IMR-90 (cell line): ENCODE measurements at regions not wholly inside any gene's neighbourhood (a gene's known extent, or its start where the extent isn't known, plus 50 kb on each side); places are given as distances from the start of the nearest gene placed in this dataset.

Experiments
- ATAC-seq: fragments of 200-7000 bp; cut with Tn5 transposase; 2 replicates; pipeline ENCODE4 v1.9.1; 2020; ENCODE audit warnings: low read depth, mild to moderate bottlenecking, moderate library complexity
- BruUV-seq: library from RNA; stranded (reverse); fragments of 400-500 nt; replicated peaks from 2 replicates; lab custom pipeline; 2021; lab: Mats Ljungman, UMichigan
- CTCF ChIA-PET: fragments of 300-600 bp; formaldehyde crosslinking; extraction: SDS; loops from one replicate; lab custom pipeline; 2021; ENCODE audit warnings: antibody characterized with exemption; lab: Yijun Ruan, JAX
- POLR2A ChIA-PET: fragments of 300-600 bp; sonication (Branson Sonifier 250); formaldehyde crosslinking; loops from one replicate; lab custom pipeline; 2022; ENCODE audit warnings: antibody characterized with exemption; ENCODE audit not compliant: unreplicated experiment; lab: Charles Lee
- DNase-seq: peaks from one replicate; pipeline ENCODE4 v3.0.0; 2013
- H2AFZ ChIP-seq: replicated peaks from 2 replicates; pipeline ENCODE3; 2013; ENCODE audit warnings: low read length, mild to moderate bottlenecking; ENCODE audit not compliant: poor library complexity
- H2AK5ac ChIP-seq: 2 replicates; pipeline ENCODE4 v1.6.1; 2013; ENCODE audit warnings: low read depth, low read length, inconsistent platforms
- H2AK9ac ChIP-seq: replicated peaks from 2 replicates; pipeline ENCODE3; 2013; ENCODE audit warnings: mild to moderate bottlenecking, low read depth, low read length, moderate library complexity; ENCODE audit not compliant: poor library complexity
- H2BK120ac ChIP-seq: 2 replicates; pipeline ENCODE4 v1.6.1; 2013; ENCODE audit warnings: low read depth, low read length, inconsistent platforms
- H2BK15ac ChIP-seq: 3 replicates; pipeline ENCODE4 v1.6.1; 2013; ENCODE audit warnings: low read depth, low read length, inconsistent platforms
- H2BK20ac ChIP-seq: 2 replicates; pipeline ENCODE4 v1.6.1; 2013; ENCODE audit warnings: low read depth, mild to moderate bottlenecking, inconsistent platforms, low read length, moderate library complexity
- H2BK5ac ChIP-seq: 2 replicates; pipeline ENCODE4 v1.6.1; 2013; ENCODE audit warnings: mild to moderate bottlenecking, low read depth, low read length, inconsistent platforms; ENCODE audit not compliant: poor library complexity, severe bottlenecking
- H3K14ac ChIP-seq: replicated peaks from 2 replicates; pipeline ENCODE4 v1.6.1; 2013; ENCODE audit warnings: low read depth, low read length, inconsistent platforms
- H3K18ac ChIP-seq: 2 replicates; pipeline ENCODE4 v1.6.1; 2013; ENCODE audit warnings: low read depth, low read length, control low read depth
- H3K23ac ChIP-seq: 2 replicates; pipeline ENCODE4 v1.6.1; 2013; ENCODE audit warnings: low read depth, low read length, inconsistent platforms
- H3K27ac ChIP-seq: 2 replicates; pipeline ENCODE4 v1.5.1; 2013; ENCODE audit warnings: mild to moderate bottlenecking, control low read depth, low read length; ENCODE audit not compliant: insufficient read depth
- H3K27me3 ChIP-seq: 2 replicates; pipeline ENCODE4 v1.6.1; 2013; ENCODE audit warnings: low read length; ENCODE audit not compliant: control insufficient read depth, insufficient read depth
- H3K36me3 ChIP-seq: 2 replicates; pipeline ENCODE4 v1.6.1; 2013; ENCODE audit warnings: low read length, mixed read lengths; ENCODE audit not compliant: control insufficient read depth, insufficient read depth
- H3K4ac ChIP-seq: 2 replicates; pipeline ENCODE4 v1.6.1; 2013; ENCODE audit warnings: low read depth, low read length, inconsistent platforms
- H3K4me1 ChIP-seq: 2 replicates; pipeline ENCODE4 v1.6.1; 2013; ENCODE audit warnings: low read length, mixed read lengths; ENCODE audit not compliant: control insufficient read depth, insufficient read depth
- H3K4me2 ChIP-seq: 2 replicates; pipeline ENCODE4 v1.6.1; 2013; ENCODE audit warnings: low read depth, mild to moderate bottlenecking, control low read depth, low read length, moderate library complexity
- H3K4me3 ChIP-seq: 2 replicates; pipeline ENCODE4 v1.5.1; 2013; ENCODE audit warnings: low read depth, mild to moderate bottlenecking, control low read depth, low read length, moderate library complexity; ENCODE audit not compliant: insufficient read depth
- H3K56ac ChIP-seq: 2 replicates; pipeline ENCODE4 v1.6.1; 2013; ENCODE audit warnings: low read length, inconsistent platforms; ENCODE audit not compliant: insufficient read depth; ENCODE audit errors: extremely low read depth
- H3K79me1 ChIP-seq, 2 experiments: 2 replicates each; pipeline ENCODE4 v1.6.1; 2013; ENCODE audit warnings: low read length in 2 of 2, inconsistent platforms in 1 of 2, low read depth in 1 of 2
- H3K9ac ChIP-seq: 2 replicates; pipeline ENCODE4 v1.6.1; 2013; ENCODE audit warnings: low read depth, low read length, control low read depth
- H3K9me1 ChIP-seq: 2 replicates; pipeline ENCODE4 v1.6.1; 2013; ENCODE audit warnings: low read length, inconsistent platforms; ENCODE audit not compliant: insufficient read depth
- H3K9me3 ChIP-seq: 2 replicates; pipeline ENCODE4 v1.6.1; 2013; ENCODE audit warnings: low read length; ENCODE audit not compliant: control insufficient read depth, insufficient read depth
- H4K20me1 ChIP-seq: 2 replicates; pipeline ENCODE4 v1.6.1; 2013; ENCODE audit warnings: low read length, inconsistent platforms; ENCODE audit not compliant: insufficient read depth
- H4K5ac ChIP-seq: 2 replicates; pipeline ENCODE4 v1.6.1; 2013; ENCODE audit warnings: mild to moderate bottlenecking, low read depth, low read length, control low read depth
- H4K8ac ChIP-seq, 2 experiments: 2 replicates each; pipeline ENCODE4 v1.6.1; 2013; ENCODE audit warnings: low read depth in 2 of 2, low read length in 2 of 2, control low read depth in 1 of 2, inconsistent platforms in 1 of 2
- H4K91ac ChIP-seq: 2 replicates; pipeline ENCODE4 v1.6.1; 2013; ENCODE audit warnings: low read depth, low read length, inconsistent platforms; ENCODE audit not compliant: insufficient read depth
- BHLHE40 ChIP-seq: fragments of 150-350 bp; IDR thresholded peaks from 2 replicates; pipeline ENCODE4 v1.6.1; 2016; ENCODE audit warnings: mild to moderate bottlenecking, low read depth, low read length
- CEBPB ChIP-seq: IDR thresholded peaks from 2 replicates; pipeline ENCODE4 v1.6.1; 2012; ENCODE audit warnings: low read depth, low read length, improper control_type of control experiment
- CHD1 ChIP-seq: IDR thresholded peaks from 2 replicates; pipeline ENCODE4 v1.6.1; 2012; ENCODE audit warnings: low read depth, low read length, improper control_type of control experiment
- CTCF ChIP-seq: conservative IDR thresholded peaks from 2 replicates; pipeline ENCODE4 v1.5.1; 2012; ENCODE audit warnings: mild to moderate bottlenecking, low read depth, low read length, improper control_type of control experiment
- ELK1 ChIP-seq: fragments of 150-350 bp; IDR thresholded peaks from 2 replicates; pipeline ENCODE4 v1.6.1; 2016; ENCODE audit warnings: low read depth, mild to moderate bottlenecking, low read length, moderate library complexity, borderline replicate concordance
- FOS ChIP-seq: fragments of 150-350 bp; IDR thresholded peaks from 2 replicates; pipeline ENCODE4 v1.6.1; 2016; ENCODE audit warnings: low read depth, low read length
- MAFK ChIP-seq: IDR thresholded peaks from 2 replicates; pipeline ENCODE4 v1.6.1; 2012; ENCODE audit warnings: low read depth, low read length, improper control_type of control experiment
- MAZ ChIP-seq: IDR thresholded peaks from 2 replicates; pipeline ENCODE4 v1.6.1; 2012; ENCODE audit warnings: low read depth, mild to moderate bottlenecking, low read length, improper control_type of control experiment, moderate library complexity, borderline replicate concordance
- MXI1 ChIP-seq: IDR thresholded peaks from 2 replicates; pipeline ENCODE4 v1.6.1; 2012; ENCODE audit warnings: low read depth, mild to moderate bottlenecking, low read length, moderate library complexity, borderline replicate concordance
- NFE2L2 ChIP-seq: fragments of 150-350 bp; IDR thresholded peaks from 2 replicates; pipeline ENCODE4 v1.6.1; 2016; ENCODE audit warnings: low read depth, mild to moderate bottlenecking, low read length
- POLR2A ChIP-seq: IDR thresholded peaks from 2 replicates; pipeline ENCODE4 v1.6.1; 2012; ENCODE audit warnings: mild to moderate bottlenecking, low read depth, low read length
- RAD21 ChIP-seq: IDR thresholded peaks from 2 replicates; pipeline ENCODE4 v1.6.1; 2012; ENCODE audit warnings: low read length, improper control_type of control experiment
- RCOR1 ChIP-seq: IDR thresholded peaks from 2 replicates; pipeline ENCODE4 v1.6.1; 2012; ENCODE audit warnings: mild to moderate bottlenecking, low read length, improper control_type of control experiment; ENCODE audit not compliant: insufficient replicate concordance
- RFX5 ChIP-seq: IDR thresholded peaks from 2 replicates; pipeline ENCODE4 v1.8.0; 2012; ENCODE audit warnings: low read depth, mild to moderate bottlenecking, low read length, moderate library complexity
- SMC3 ChIP-seq: fragments of 150-350 bp; IDR thresholded peaks from 2 replicates; pipeline ENCODE4 v1.6.1; 2016; ENCODE audit warnings: low read depth, mild to moderate bottlenecking, antibody characterized with exemption, low read length, moderate library complexity
- USF2 ChIP-seq: fragments of 150-350 bp; IDR thresholded peaks from 2 replicates; pipeline ENCODE4 v1.6.1; 2017; ENCODE audit warnings: mild to moderate bottlenecking, antibody characterized with exemption, low read length, low read depth
- WGBS, 2 experiments: methylation state at CpG; one replicate each; pipeline versions ENCODE4 v1.1.5 to v1.1.7; 2013; ENCODE audit warnings: missing lambda C conversion rate in 2 of 2; ENCODE audit not compliant: insufficient read length in 1 of 2; ENCODE audit errors: extremely low coverage in 2 of 2; 5-methylcytosine and 5-hydroxymethylcytosine counted together
- dilution Hi-C: fragments of 300-500 bp; cut with HindIII; formaldehyde crosslinking; loops from one replicate; pipeline ENCODE4 v1.14.3; 2018; ENCODE audit warnings: low sequenced_read_pairs; ENCODE audit not compliant: unreplicated experiment
- in situ Hi-C: fragments of 300-500 bp; cut with MboI; formaldehyde crosslinking; loops from 3 replicates; pipeline ENCODE4 v1.14.3; 2019; ENCODE audit warnings: low sequenced_read_pairs, inconsistent platforms, mixed read lengths
- intact Hi-C: fragments of 100-400 bp; cut with micrococcal nuclease; formaldehyde crosslinking; loops from 2 replicates; pipeline ENCODE4 v1.10.0; 2022

GRCh38 chr20:40262219-40262618 lies 426.8 kb downstream of the MAFB start:
- no peak overlapping the region for H3K56ac ChIP-seq
- CTCF ChIA-PET, result no interaction called here
- H3K4me1 ChIP-seq, result no peaks in the 10 kb centered on the region
- no peak overlapping the region for H3K9ac ChIP-seq
- H3K79me1 ChIP-seq, result no peaks in the 10 kb centered on the region
- dilution Hi-C loops (no loop called here), intact Hi-C loops (no loop called here), in situ Hi-C loops (no loop called here)
- no peak overlapping the region for H2BK120ac ChIP-seq
- no peak overlapping the region for H3K27ac ChIP-seq
- no peak overlapping the region for H2AK5ac ChIP-seq
- no peak overlapping the region for H3K4me3 ChIP-seq
- H3K27me3 ChIP-seq, result peaks cover 1% of the 10 kb centered on the region; the same call in 1 of the 2 replicates
- no peaks in the 10 kb centered on the region for H4K20me1 ChIP-seq
- H3K36me3 ChIP-seq, result no peaks in the 10 kb centered on the region
- no peaks in the 10 kb centered on the region for H3K9me3 ChIP-seq
- H3K23ac ChIP-seq, result no peak overlapping the region
- H3K14ac ChIP-seq, result no peak overlapping the region
- no peak overlapping the region for H2BK5ac ChIP-seq
- H3K9me1 ChIP-seq, result no peaks in the 10 kb centered on the region
- no peak for TF ChIP-seq CEBPB
- TF ChIP-seq USF2, result no peak
- no peak for TF ChIP-seq MAZ
- TF ChIP-seq ELK1, result no peak
- TF ChIP-seq CTCF, result no peak
- TF ChIP-seq SMC3, result no peak
- TF ChIP-seq RAD21, result no peak
- no peak for TF ChIP-seq RFX5
- no peak for TF ChIP-seq FOS
- TF ChIP-seq NFE2L2, result no peak
- TF ChIP-seq CHD1, result no peak
- no peak for TF ChIP-seq POLR2A
- no peak for TF ChIP-seq MXI1
- TF ChIP-seq BHLHE40, result no peak
- no peak for TF ChIP-seq RCOR1
- no peak for TF ChIP-seq MAFK
- no CpG with 5 or more reads among the region's 2 CpGs for WGBS, 2 experiments
- H3K4ac ChIP-seq, result no peak overlapping the region
- no peak overlapping the region for H3K4me2 ChIP-seq
- no peak overlapping the region for H3K18ac ChIP-seq
- ATAC-seq, result no peak
- H2AFZ ChIP-seq, result no peak overlapping the region
- no peak overlapping the region for H4K5ac ChIP-seq
- H2BK20ac ChIP-seq, result no peak overlapping the region
- no peak overlapping the region for H4K91ac ChIP-seq
- no peak overlapping the region for H2BK15ac ChIP-seq
- H4K8ac ChIP-seq, result no peak overlapping the region
- POLR2A ChIA-PET, result no interaction called here
- no TSS peak for BruUV-seq
- DNase-seq, result no peak
- H2AK9ac ChIP-seq, result no peak overlapping the region
